ENCODE measurements at regions not wholly inside any gene's neighbourhood (a gene's known extent, or its start where the extent isn't known, plus 50 kb on each side); places are given as distances from the start of the nearest gene placed in this dataset.
"Not testable (repeated sequence)": the region's sequence is repeated elsewhere in the genome, so short reads cannot be mapped to it uniquely, and the experiment has no call there.

- H3K4me1 Mint-ChIP-seq = peaks cover 14 to 23% of the 10 kb centered on the region in 2 donors
- DNase-seq = no peak
- intact Hi-C loops (cut with micrococcal nuclease) = no loop called here
- Histone ChIP-seq H3K9me3 (ENCODE audit: control insufficient read depth, insufficient read depth, low read length) (peaks cover 7% of the 10 kb centered on the region), H3K36me3 (ENCODE audit: control insufficient read depth, insufficient read depth, low read length) (no peaks in the 10 kb centered on the region), H3K27ac (ENCODE audit: low read length) (no peak overlapping the region), H3K27me3 (ENCODE audit: control insufficient read depth, insufficient read depth, low read length) (no peaks in the 10 kb centered on the region), H3K4me1 (ENCODE audit: control insufficient read depth, insufficient read depth, low read length) (peaks cover 3% of the 10 kb centered on the region), H3K4me3 (ENCODE audit: low read length) (no peak overlapping the region)
- no peak for ATAC-seq
- no peaks in the 10 kb centered on the region for H3K36me3 Mint-ChIP-seq
- TF ChIP-seq CTCF (IDR thresholded peaks at IDR 0.05) = no peak
- no peak overlapping the region for H3K4me3 Mint-ChIP-seq
- 75% methylated on average over 4 of the region's 4 CpGs for WGBS (ENCODE audit: insufficient coverage)
- H3K27ac Mint-ChIP-seq = no peak overlapping the region
- no peaks in the 10 kb centered on the region for H3K27me3 Mint-ChIP-seq (ENCODE audit: low read depth in 2 of 2)
- peaks cover 2% of the 10 kb centered on the region in 2 donors for H3K9me3 Mint-ChIP-seq
Measured at GRCh38 chr5:124981901-124982300, 235.5 kb upstream of the ZNF608 start.

GRCh38 chr5:124986170-124986569 is 239.7 kb upstream of the ZNF608 start:
- TF ChIP-seq CTCF (IDR thresholded peaks at IDR 0.05) = no peak
- Histone ChIP-seq H3K27ac (ENCODE audit: low read length) (no peak overlapping the region), H3K9me3 (ENCODE audit: control insufficient read depth, insufficient read depth, low read length) (peaks cover 7% of the 10 kb centered on the region), H3K4me1 (ENCODE audit: control insufficient read depth, insufficient read depth, low read length) (peaks cover 3% of the 10 kb centered on the region), H3K36me3 (ENCODE audit: control insufficient read depth, insufficient read depth, low read length) (no peaks in the 10 kb centered on the region), H3K27me3 (ENCODE audit: control insufficient read depth, insufficient read depth, low read length) (no peaks in the 10 kb centered on the region), H3K4me3 (ENCODE audit: low read length) (no peak overlapping the region)
- no peak overlapping the region for H3K4me3 Mint-ChIP-seq
- no peak overlapping the region for H3K27ac Mint-ChIP-seq
- peaks cover 2% of the 10 kb centered on the region in 2 donors for H3K9me3 Mint-ChIP-seq
- H3K4me1 Mint-ChIP-seq = peaks cover 18 to 23% of the 10 kb centered on the region in 2 donors
- DNase-seq = no peak
- no peaks in the 10 kb centered on the region for H3K36me3 Mint-ChIP-seq
- intact Hi-C loops (cut with micrococcal nuclease) = no loop called here
- WGBS (ENCODE audit: insufficient coverage) = 100% methylated on average over 1 of the region's 3 CpGs
- ATAC-seq = no peak
- H3K27me3 Mint-ChIP-seq (ENCODE audit: low read depth in 2 of 2) = no peaks in the 10 kb centered on the region

GRCh38 chr5:124986667-124987066 is 240.2 kb upstream of the ZNF608 start:
- no peaks in the 10 kb centered on the region for H3K4me1 ChIP-seq (ENCODE audit: control insufficient read depth, insufficient read depth, low read length)
- TF ChIP-seq CTCF (IDR thresholded peaks at IDR 0.05) = no peak
- Mint-ChIP-seq H3K36me3 (no peaks in the 10 kb centered on the region), H3K4me3 (peak overlapping the region; percentile 10), H3K27me3 (ENCODE audit: low read depth in 2 of 2) (no peaks in the 10 kb centered on the region), H3K4me1 (peaks cover 18 to 22% of the 10 kb centered on the region in 2 donors), H3K27ac (no peak overlapping the region), H3K9me3 (peaks cover 2% of the 10 kb centered on the region in 2 donors)
- H3K27me3 ChIP-seq (ENCODE audit: control insufficient read depth, insufficient read depth, low read length) = no peaks in the 10 kb centered on the region
- ATAC-seq = peak; percentile 40 to 73 (median 50)
- intact Hi-C loops (cut with micrococcal nuclease) = no loop called here
- no peaks in the 10 kb centered on the region for H3K36me3 ChIP-seq (ENCODE audit: control insufficient read depth, insufficient read depth, low read length)
- 60% methylated on average over 3 of the region's 3 CpGs for WGBS (ENCODE audit: insufficient coverage)
- no peak overlapping the region for H3K27ac ChIP-seq (ENCODE audit: low read length)
- H3K9me3 ChIP-seq (ENCODE audit: control insufficient read depth, insufficient read depth, low read length) = peaks cover 7% of the 10 kb centered on the region
- H3K4me3 ChIP-seq (ENCODE audit: low read length) = no peak overlapping the region
- no peak for DNase-seq

- H3K4me1 Mint-ChIP-seq = peaks cover 18 to 22% of the 10 kb centered on the region in 2 donors
- H3K27ac Mint-ChIP-seq; H3K27me3 Mint-ChIP-seq (ENCODE audit: low read depth in 2 of 2): not testable (repeated sequence)
Measured at GRCh38 chr5:124987786-124988185, 241.3 kb upstream of the ZNF608 start.

More at GRCh38 chr5:124987786-124988185, 241.3 kb upstream of the ZNF608 start:
- H3K4me3 Mint-ChIP-seq; H3K27me3 ChIP-seq (ENCODE audit: control insufficient read depth, insufficient read depth, low read length); H3K27ac ChIP-seq (ENCODE audit: low read length); DNase-seq; ATAC-seq; H3K4me1 ChIP-seq (ENCODE audit: control insufficient read depth, insufficient read depth, low read length); H3K9me3 Mint-ChIP-seq; H3K4me3 ChIP-seq (ENCODE audit: low read length); intact Hi-C loops (cut with micrococcal nuclease); H3K36me3 ChIP-seq (ENCODE audit: control insufficient read depth, insufficient read depth, low read length); H3K9me3 ChIP-seq (ENCODE audit: control insufficient read depth, insufficient read depth, low read length); H3K36me3 Mint-ChIP-seq: not testable (repeated sequence)
- WGBS (ENCODE audit: insufficient coverage) = 92% methylated on average over 3 of the region's 3 CpGs

Measured in natural killer cell (primary cell).